Liver (tissue), 8 donors: ENCODE measurements at regions not wholly inside any gene's neighbourhood (a gene's known extent, or its start where the extent isn't known, plus 50 kb on each side); places are given as distances from the start of the nearest gene placed in this dataset.

Experiments used
- DNase-seq: peaks from one replicate; pipeline ENCODE4 v3.0.0-alpha.2; 2017; ENCODE audit warnings: low spot score
- H3K27ac ChIP-seq, 2 donors: one replicate each; pipeline ENCODE4 v1.7.0; 2013; ENCODE audit warnings: inconsistent platforms in 2 of 2, low read length in 2 of 2, control low read depth in 1 of 2, low read depth in 1 of 2, mild to moderate bottlenecking in 1 of 2
- H3K27me3 ChIP-seq, 4 donors: one replicate each; pipeline versions ENCODE4 v1.6.1 to v1.7.0; 2013; ENCODE audit warnings: low read length in 3 of 4, inconsistent platforms in 1 of 4, mild to moderate bottlenecking in 1 of 4, moderate library complexity in 1 of 4; ENCODE audit not compliant: control insufficient read depth in 4 of 4, insufficient read depth in 4 of 4
- H3K36me3 ChIP-seq, 4 donors: one replicate each; pipeline versions ENCODE4 v1.6.1 to v1.7.0; 2013; ENCODE audit warnings: low read length in 3 of 4, mild to moderate bottlenecking in 3 of 4, low read depth in 1 of 4, moderate library complexity in 1 of 4; ENCODE audit not compliant: control insufficient read depth in 4 of 4, insufficient read depth in 3 of 4
- H3K4me1 ChIP-seq, 4 donors: one replicate each; pipeline versions ENCODE4 v1.6.1 to v1.7.0; 2013; ENCODE audit warnings: low read length in 3 of 4, mild to moderate bottlenecking in 3 of 4, moderate library complexity in 1 of 4; ENCODE audit not compliant: control insufficient read depth in 4 of 4, insufficient read depth in 4 of 4
- H3K4me3 ChIP-seq, 3 donors: one replicate each; pipeline versions ENCODE4 v1.6.1 to v1.7.0; 2013; ENCODE audit warnings: low read length in 3 of 3, control low read depth in 1 of 3, low read depth in 1 of 3, mild to moderate bottlenecking in 1 of 3
- H3K9ac ChIP-seq, 2 donors: one replicate each; pipeline ENCODE4 v1.7.0; 2013; ENCODE audit warnings: low read length in 2 of 2, mild to moderate bottlenecking in 2 of 2, moderate library complexity in 2 of 2, control low read depth in 1 of 2, low read depth in 1 of 2
- H3K9me3 ChIP-seq, 4 donors: one replicate each; pipeline versions ENCODE4 v1.6.1 to v1.7.0; 2013; ENCODE audit warnings: low read length in 3 of 4; ENCODE audit not compliant: control insufficient read depth in 4 of 4
- EGR1 ChIP-seq, 2 donors: IDR thresholded peaks; 2 replicates each; pipeline ENCODE4 v1.6.1; 2016 to 2018; ENCODE audit warnings: antibody characterized with exemption in 2 of 2, low read depth in 2 of 2
- FOXA1 ChIP-seq: IDR thresholded peaks from 2 replicates; pipeline ENCODE4 v1.6.1; 2016; ENCODE audit warnings: antibody characterized with exemption
- FOXA2 ChIP-seq: IDR thresholded peaks from 2 replicates; pipeline ENCODE4 v1.6.1; 2016; ENCODE audit warnings: antibody characterized with exemption
- GABPA ChIP-seq, 2 donors: IDR thresholded peaks in 1 of 2; conservative IDR thresholded peaks in 1 of 2; 2 replicates each; pipeline ENCODE4 v1.6.1; 2016; ENCODE audit warnings: antibody characterized with exemption in 2 of 2, mild to moderate bottlenecking in 1 of 2, moderate library complexity in 1 of 2
- HNF4G ChIP-seq: IDR thresholded peaks from 2 replicates; pipeline ENCODE4 v1.6.1; 2016; ENCODE audit warnings: antibody characterized with exemption
- JUND ChIP-seq, 2 donors: IDR thresholded peaks; 2 replicates each; pipeline ENCODE4 v1.6.1; 2016; ENCODE audit warnings: antibody characterized with exemption in 2 of 2
- NR2F2 ChIP-seq: IDR thresholded peaks from 2 replicates; pipeline ENCODE4 v1.6.1; 2016; ENCODE audit warnings: antibody characterized with exemption
- RXRA ChIP-seq, 2 donors: IDR thresholded peaks; 2 replicates each; pipeline ENCODE4 v1.6.1; 2017 to 2018; ENCODE audit warnings: antibody characterized with exemption in 2 of 2, mild to moderate bottlenecking in 1 of 2
- SP1 ChIP-seq: IDR thresholded peaks from 2 replicates; pipeline ENCODE4 v1.6.1; 2018; ENCODE audit warnings: antibody characterized with exemption, mild to moderate bottlenecking
- TAF1 ChIP-seq: conservative IDR thresholded peaks from 2 replicates; pipeline ENCODE4 v1.6.1; 2016; ENCODE audit warnings: antibody characterized with exemption, mild to moderate bottlenecking
- YY1 ChIP-seq: IDR thresholded peaks from 2 replicates; pipeline ENCODE4 v1.6.1; 2016; ENCODE audit warnings: antibody characterized with exemption, mild to moderate bottlenecking
- WGBS: extraction: QIAGEN DNeasy Blood & Tissue Kit; methylation state at CpG from one replicate; pipeline ENCODE4 v1.1.7; 2013; 5-methylcytosine and 5-hydroxymethylcytosine counted together
- TF ChIP-seq, protein P1 (sequence below): fragments of 150-350 bp; IDR thresholded peaks from 2 replicates; pipeline ENCODE4 v1.5.1; 2017; ENCODE audit warnings: improper control_type of control experiment, low read depth, low read length; ENCODE audit not compliant: missing input control
- TF ChIP-seq, protein P2 (sequence below): IDR thresholded peaks from 2 replicates; pipeline ENCODE4 v1.6.1; 2016; ENCODE audit warnings: antibody characterized with exemption, mild to moderate bottlenecking
- TF ChIP-seq, protein P3 (sequence below): IDR thresholded peaks from 2 replicates; pipeline ENCODE4 v1.6.1; 2016; ENCODE audit warnings: antibody characterized with exemption
- TF ChIP-seq, protein P4 (sequence below): IDR thresholded peaks from 2 replicates; pipeline ENCODE4 v1.6.1; 2016; ENCODE audit warnings: antibody characterized with exemption
- donor health status: healthy.
- donor health status: healthy.
- donor health status: healthy.
- donor health status: healthy.
- donor health status: healthy.

DNA sequence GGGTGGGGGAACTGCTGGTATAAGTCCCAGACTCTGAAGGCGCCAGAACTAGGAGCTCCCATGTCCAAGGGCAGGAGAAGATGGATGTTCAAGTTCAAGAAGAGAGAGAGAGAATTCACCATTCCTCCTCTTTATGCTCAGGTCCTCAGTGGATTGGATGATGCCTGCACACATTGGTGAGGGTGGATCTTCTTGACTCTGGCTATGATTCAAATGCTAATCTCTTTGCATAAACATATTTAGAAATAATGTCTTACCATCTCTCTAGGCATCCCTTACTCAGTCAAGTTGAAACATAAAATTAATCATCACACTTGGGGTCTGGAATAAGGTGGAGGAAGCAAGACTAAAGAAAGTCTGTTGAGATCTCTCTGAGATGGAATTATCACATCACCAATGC, 210.6 kb upstream of the CHST9 start:
- H3K9ac ChIP-seq: no peak overlapping the region
- no peaks in the 10 kb centered on the region for H3K4me1 ChIP-seq
- no peak for DNase-seq
- no peak for TF ChIP-seq RXRA (IDR thresholded peaks at IDR 0.05)
- TF ChIP-seq, protein P1, sequence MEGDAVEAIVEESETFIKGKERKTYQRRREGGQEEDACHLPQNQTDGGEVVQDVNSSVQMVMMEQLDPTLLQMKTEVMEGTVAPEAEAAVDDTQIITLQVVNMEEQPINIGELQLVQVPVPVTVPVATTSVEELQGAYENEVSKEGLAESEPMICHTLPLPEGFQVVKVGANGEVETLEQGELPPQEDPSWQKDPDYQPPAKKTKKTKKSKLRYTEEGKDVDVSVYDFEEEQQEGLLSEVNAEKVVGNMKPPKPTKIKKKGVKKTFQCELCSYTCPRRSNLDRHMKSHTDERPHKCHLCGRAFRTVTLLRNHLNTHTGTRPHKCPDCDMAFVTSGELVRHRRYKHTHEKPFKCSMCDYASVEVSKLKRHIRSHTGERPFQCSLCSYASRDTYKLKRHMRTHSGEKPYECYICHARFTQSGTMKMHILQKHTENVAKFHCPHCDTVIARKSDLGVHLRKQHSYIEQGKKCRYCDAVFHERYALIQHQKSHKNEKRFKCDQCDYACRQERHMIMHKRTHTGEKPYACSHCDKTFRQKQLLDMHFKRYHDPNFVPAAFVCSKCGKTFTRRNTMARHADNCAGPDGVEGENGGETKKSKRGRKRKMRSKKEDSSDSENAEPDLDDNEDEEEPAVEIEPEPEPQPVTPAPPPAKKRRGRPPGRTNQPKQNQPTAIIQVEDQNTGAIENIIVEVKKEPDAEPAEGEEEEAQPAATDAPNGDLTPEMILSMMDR: no peak
- no peak for TF ChIP-seq NR2F2
- no peak for TF ChIP-seq HNF4G
- no peak for TF ChIP-seq FOXA1
- no peak for TF ChIP-seq YY1
- TF ChIP-seq TAF1: no peak
- TF ChIP-seq EGR1 (IDR thresholded peaks at IDR 0.05; ENCODE audit: low read depth in 2 of 2): no peak
- TF ChIP-seq SP1: no peak
- no peak for TF ChIP-seq GABPA (IDR thresholded peaks at IDR 0.05 in 1 of 2, conservative IDR thresholded peaks at IDR 0.05 in 1 of 2)
- TF ChIP-seq JUND (IDR thresholded peaks at IDR 0.05): no peak
- TF ChIP-seq, protein P2, sequence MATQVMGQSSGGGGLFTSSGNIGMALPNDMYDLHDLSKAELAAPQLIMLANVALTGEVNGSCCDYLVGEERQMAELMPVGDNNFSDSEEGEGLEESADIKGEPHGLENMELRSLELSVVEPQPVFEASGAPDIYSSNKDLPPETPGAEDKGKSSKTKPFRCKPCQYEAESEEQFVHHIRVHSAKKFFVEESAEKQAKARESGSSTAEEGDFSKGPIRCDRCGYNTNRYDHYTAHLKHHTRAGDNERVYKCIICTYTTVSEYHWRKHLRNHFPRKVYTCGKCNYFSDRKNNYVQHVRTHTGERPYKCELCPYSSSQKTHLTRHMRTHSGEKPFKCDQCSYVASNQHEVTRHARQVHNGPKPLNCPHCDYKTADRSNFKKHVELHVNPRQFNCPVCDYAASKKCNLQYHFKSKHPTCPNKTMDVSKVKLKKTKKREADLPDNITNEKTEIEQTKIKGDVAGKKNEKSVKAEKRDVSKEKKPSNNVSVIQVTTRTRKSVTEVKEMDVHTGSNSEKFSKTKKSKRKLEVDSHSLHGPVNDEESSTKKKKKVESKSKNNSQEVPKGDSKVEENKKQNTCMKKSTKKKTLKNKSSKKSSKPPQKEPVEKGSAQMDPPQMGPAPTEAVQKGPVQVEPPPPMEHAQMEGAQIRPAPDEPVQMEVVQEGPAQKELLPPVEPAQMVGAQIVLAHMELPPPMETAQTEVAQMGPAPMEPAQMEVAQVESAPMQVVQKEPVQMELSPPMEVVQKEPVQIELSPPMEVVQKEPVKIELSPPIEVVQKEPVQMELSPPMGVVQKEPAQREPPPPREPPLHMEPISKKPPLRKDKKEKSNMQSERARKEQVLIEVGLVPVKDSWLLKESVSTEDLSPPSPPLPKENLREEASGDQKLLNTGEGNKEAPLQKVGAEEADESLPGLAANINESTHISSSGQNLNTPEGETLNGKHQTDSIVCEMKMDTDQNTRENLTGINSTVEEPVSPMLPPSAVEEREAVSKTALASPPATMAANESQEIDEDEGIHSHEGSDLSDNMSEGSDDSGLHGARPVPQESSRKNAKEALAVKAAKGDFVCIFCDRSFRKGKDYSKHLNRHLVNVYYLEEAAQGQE: no peak
- TF ChIP-seq, protein P3, sequence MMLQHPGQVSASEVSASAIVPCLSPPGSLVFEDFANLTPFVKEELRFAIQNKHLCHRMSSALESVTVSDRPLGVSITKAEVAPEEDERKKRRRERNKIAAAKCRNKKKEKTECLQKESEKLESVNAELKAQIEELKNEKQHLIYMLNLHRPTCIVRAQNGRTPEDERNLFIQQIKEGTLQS: no peak
- no peaks in the 10 kb centered on the region for H3K36me3 ChIP-seq
- H3K27me3 ChIP-seq: no peaks in the 10 kb centered on the region
- 67% methylated on average over 1 of the region's 1 CpG for WGBS
- H3K9me3 ChIP-seq: no peaks in the 10 kb centered on the region
- no peak overlapping the region for H3K27ac ChIP-seq
- no peak overlapping the region for H3K4me3 ChIP-seq

DNA sequence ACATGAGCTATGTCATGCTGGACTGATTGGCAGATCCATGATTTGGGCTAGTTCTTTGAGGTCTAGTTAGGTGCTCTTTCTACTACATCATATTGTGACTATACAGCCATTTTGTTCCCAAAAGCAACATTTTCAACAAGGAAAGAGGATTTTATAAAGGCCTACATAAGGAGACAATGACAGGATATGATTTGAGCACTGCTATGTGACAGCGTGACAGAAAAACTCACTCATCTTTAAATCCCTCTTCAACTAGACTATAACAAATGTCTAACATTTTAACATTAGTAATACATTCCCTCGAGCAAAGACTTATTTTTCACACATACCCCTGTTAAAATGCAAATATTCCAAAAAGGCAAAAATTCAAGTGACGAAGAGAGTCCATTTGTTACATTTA, 209.6 kb upstream of the CHST9 start:
- TF ChIP-seq, protein P1: no peak
- TF ChIP-seq JUND (IDR thresholded peaks at IDR 0.05) (no peak), GABPA (IDR thresholded peaks at IDR 0.05 in 1 of 2, conservative IDR thresholded peaks at IDR 0.05 in 1 of 2) (no peak), NR2F2 (no peak), FOXA2 (no peak)
- TF ChIP-seq, protein P2: no peak
- TF ChIP-seq, protein P4, sequence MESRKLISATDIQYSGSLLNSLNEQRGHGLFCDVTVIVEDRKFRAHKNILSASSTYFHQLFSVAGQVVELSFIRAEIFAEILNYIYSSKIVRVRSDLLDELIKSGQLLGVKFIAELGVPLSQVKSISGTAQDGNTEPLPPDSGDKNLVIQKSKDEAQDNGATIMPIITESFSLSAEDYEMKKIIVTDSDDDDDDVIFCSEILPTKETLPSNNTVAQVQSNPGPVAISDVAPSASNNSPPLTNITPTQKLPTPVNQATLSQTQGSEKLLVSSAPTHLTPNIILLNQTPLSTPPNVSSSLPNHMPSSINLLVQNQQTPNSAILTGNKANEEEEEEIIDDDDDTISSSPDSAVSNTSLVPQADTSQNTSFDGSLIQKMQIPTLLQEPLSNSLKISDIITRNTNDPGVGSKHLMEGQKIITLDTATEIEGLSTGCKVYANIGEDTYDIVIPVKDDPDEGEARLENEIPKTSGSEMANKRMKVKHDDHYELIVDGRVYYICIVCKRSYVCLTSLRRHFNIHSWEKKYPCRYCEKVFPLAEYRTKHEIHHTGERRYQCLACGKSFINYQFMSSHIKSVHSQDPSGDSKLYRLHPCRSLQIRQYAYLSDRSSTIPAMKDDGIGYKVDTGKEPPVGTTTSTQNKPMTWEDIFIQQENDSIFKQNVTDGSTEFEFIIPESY: no peak
- Histone ChIP-seq H3K4me3 (no peak overlapping the region), H3K36me3 (no peaks in the 10 kb centered on the region), H3K4me1 (no peaks in the 10 kb centered on the region), H3K9me3 (no peaks in the 10 kb centered on the region), H3K27ac (no peak overlapping the region), H3K9ac (no peak overlapping the region), H3K27me3 (no peaks in the 10 kb centered on the region)
- no peak for DNase-seq
- 77% methylated on average over 3 of the region's 3 CpGs for WGBS
